ENCODE measurements at regions not wholly inside any gene's neighbourhood (a gene's known extent, or its start where the extent isn't known, plus 50 kb on each side); places are given as distances from the start of the nearest gene placed in this dataset.

DNA sequence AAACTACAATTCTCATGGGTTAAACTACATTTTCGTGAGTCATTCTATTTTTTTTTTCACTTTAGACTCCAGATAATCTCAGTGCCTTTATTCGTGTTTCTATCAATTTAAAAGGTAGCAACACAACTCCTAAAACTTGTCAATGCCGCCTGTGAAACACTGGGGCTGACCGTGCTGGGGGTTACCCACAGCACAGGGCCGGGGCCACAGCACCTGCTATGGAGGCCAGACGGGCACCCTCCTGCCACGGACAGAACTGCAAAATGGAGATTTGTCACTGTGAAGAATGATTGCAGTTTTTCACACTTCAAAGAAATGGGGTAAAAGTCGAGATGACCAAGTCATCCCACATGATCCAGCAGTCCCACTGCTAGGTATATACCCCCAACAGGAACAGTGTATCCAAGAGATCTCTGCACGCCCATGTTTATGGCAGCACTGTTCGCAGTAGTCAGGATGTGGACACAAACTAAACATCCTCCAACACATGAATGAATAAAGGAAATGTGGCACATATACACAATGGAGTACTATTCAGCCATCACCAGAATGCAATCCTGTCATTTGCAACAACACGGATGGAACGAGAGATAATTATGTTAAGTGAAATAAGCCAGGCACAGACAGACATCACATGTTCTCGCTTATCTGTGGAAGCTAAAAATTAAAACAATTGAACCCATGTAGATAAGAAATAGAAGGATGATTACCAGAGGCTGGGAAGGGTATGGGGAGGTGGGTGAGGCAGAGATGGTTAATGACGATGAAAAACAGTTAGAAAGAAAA lies 290.1 kb downstream of the SMOC2 start:
- Histone ChIP-seq H2BK15ac (ENCODE audit: low read length) (no peak overlapping the region), H3K79me1 (ENCODE audit: low read depth, low read length) (no peaks in the 10 kb centered on the region), H3K23ac (ENCODE audit: low read depth, low read length, poor library complexity) (no peak overlapping the region), H4K8ac (ENCODE audit: low read depth, low read length) (no peak overlapping the region), H3K18ac (ENCODE audit: low read length) (no peak overlapping the region), H3K4ac (ENCODE audit: low read length) (no peak overlapping the region), H2AK5ac (ENCODE audit: low read depth, low read length) (no peak overlapping the region), H2BK5ac (ENCODE audit: low read length) (no peak overlapping the region), H3K9ac (ENCODE audit: low read depth, low read length, poor library complexity) (no peak overlapping the region), H3K27ac (replicated peaks; ENCODE audit: low read length) (no peak overlapping the region), H4K91ac (ENCODE audit: low read depth, low read length, poor library complexity) (no peak overlapping the region), H2BK120ac (ENCODE audit: low read depth, low read length) (no peak overlapping the region), H3K4me2 (ENCODE audit: insufficient read depth, low read length, poor library complexity, severe bottlenecking) (no peak overlapping the region), H3K36me3 (replicated peaks in 1 of 2; ENCODE audit: control insufficient read depth in 2 of 2, insufficient read depth in 2 of 2, low read length in 2 of 2) (no peaks in the 10 kb centered on the region), H3K9me3 (replicated peaks in 1 of 2; ENCODE audit: control insufficient read depth in 2 of 2, insufficient read depth in 1 of 2, low read depth in 1 of 2, low read length in 2 of 2) (no peaks in the 10 kb centered on the region), H3K4me1 (ENCODE audit: control insufficient read depth in 2 of 2, insufficient read depth in 1 of 2, low read depth in 1 of 2, low read length in 2 of 2) (no peaks in the 10 kb centered on the region), H3K14ac (ENCODE audit: low read length) (no peak overlapping the region), H2AFZ (ENCODE audit: low read length) (no peak overlapping the region), H3K27me3 (ENCODE audit: control insufficient read depth in 3 of 3, insufficient read depth in 3 of 3, low read depth in 1 of 3, low read length in 3 of 3) (no peaks in the 10 kb centered on the region), H2BK12ac (ENCODE audit: low read length) (no peak overlapping the region), H3K4me3 (ENCODE audit: low read length in 2 of 2) (no peak overlapping the region)
- no peak for DNase-seq (ENCODE audit: low spot score)
- WGBS, 2 donors (ENCODE audit: extremely low coverage in 2 of 2, insufficient read length in 2 of 2, insufficient replicate concordance in 1 of 2) = no CpG with 5 or more reads among the region's 14 CpGs

DNA sequence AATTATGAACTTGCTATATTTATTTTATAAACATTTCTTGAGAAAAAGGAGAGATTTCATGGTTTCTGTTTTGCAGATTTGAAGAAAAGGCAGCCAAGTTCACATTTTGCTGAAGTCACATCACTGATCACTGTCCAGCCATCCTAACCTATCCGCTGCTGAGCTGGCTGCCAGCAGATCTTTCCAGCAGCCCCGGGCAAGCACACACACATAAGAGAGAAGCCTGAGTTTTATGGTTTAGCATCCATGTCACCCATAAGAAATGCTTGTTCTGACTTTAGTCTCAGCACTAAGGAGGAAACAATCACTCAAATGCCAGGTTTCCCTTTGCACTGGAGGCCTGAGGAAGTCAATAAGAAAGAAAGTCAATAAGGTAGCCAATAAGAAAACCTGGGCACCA lies 287.1 kb downstream of the SMOC2 start:
- no CpG with 5 or more reads among the region's 2 CpGs for WGBS, 2 donors (ENCODE audit: extremely low coverage in 2 of 2, insufficient read length in 2 of 2, insufficient replicate concordance in 1 of 2)

GRCh38 chr6:168726312-168726856 lies 285.4 kb downstream of the SMOC2 start:
- Histone ChIP-seq H3K27ac (replicated peaks; ENCODE audit: low read length) (no peak overlapping the region), H3K23ac (ENCODE audit: low read depth, low read length, poor library complexity) (no peak overlapping the region), H3K4me1 (ENCODE audit: control insufficient read depth in 2 of 2, insufficient read depth in 1 of 2, low read depth in 1 of 2, low read length in 2 of 2) (no peaks in the 10 kb centered on the region), H3K9ac (ENCODE audit: low read depth, low read length, poor library complexity) (no peak overlapping the region), H3K4me3 (ENCODE audit: low read length in 2 of 2) (no peak overlapping the region), H2AK5ac (ENCODE audit: low read depth, low read length) (peak overlapping the region; percentile 22), H4K91ac (ENCODE audit: low read depth, low read length, poor library complexity) (no peak overlapping the region), H3K27me3 (ENCODE audit: control insufficient read depth in 3 of 3, insufficient read depth in 3 of 3, low read depth in 1 of 3, low read length in 3 of 3) (no peaks in the 10 kb centered on the region), H4K8ac (ENCODE audit: low read depth, low read length) (no peak overlapping the region), H3K9me3 (replicated peaks in 1 of 2; ENCODE audit: control insufficient read depth in 2 of 2, insufficient read depth in 1 of 2, low read depth in 1 of 2, low read length in 2 of 2) (peaks cover 5 to 20% of the 10 kb centered on the region in 2 donors), H2AFZ (ENCODE audit: low read length) (no peak overlapping the region), H3K18ac (ENCODE audit: low read length) (no peak overlapping the region), H2BK15ac (ENCODE audit: low read length) (no peak overlapping the region), H2BK120ac (ENCODE audit: low read depth, low read length) (no peak overlapping the region), H2BK12ac (ENCODE audit: low read length) (no peak overlapping the region), H3K14ac (ENCODE audit: low read length) (no peak overlapping the region), H3K4ac (ENCODE audit: low read length) (no peak overlapping the region), H3K4me2 (ENCODE audit: insufficient read depth, low read length, poor library complexity, severe bottlenecking) (no peak overlapping the region), H3K79me1 (ENCODE audit: low read depth, low read length) (no peaks in the 10 kb centered on the region), H2BK5ac (ENCODE audit: low read length) (no peak overlapping the region), H3K36me3 (replicated peaks in 1 of 2; ENCODE audit: control insufficient read depth in 2 of 2, insufficient read depth in 2 of 2, low read length in 2 of 2) (no peaks in the 10 kb centered on the region)
- no peak for DNase-seq (ENCODE audit: low spot score)
- no CpG with 5 or more reads among the region's 12 CpGs for WGBS, 2 donors (ENCODE audit: extremely low coverage in 2 of 2, insufficient read length in 2 of 2, insufficient replicate concordance in 1 of 2)

More for the DNA sequence above, 287.1 kb downstream of the SMOC2 start:
- Histone ChIP-seq H4K91ac (ENCODE audit: low read depth, low read length, poor library complexity) (no peak overlapping the region), H3K9me3 (replicated peaks in 1 of 2; ENCODE audit: control insufficient read depth in 2 of 2, insufficient read depth in 1 of 2, low read depth in 1 of 2, low read length in 2 of 2) (peaks cover 5 to 20% of the 10 kb centered on the region in 2 donors), H4K8ac (ENCODE audit: low read depth, low read length) (no peak overlapping the region), H3K9ac (ENCODE audit: low read depth, low read length, poor library complexity) (no peak overlapping the region), H2BK12ac (ENCODE audit: low read length) (no peak overlapping the region), H2AK5ac (ENCODE audit: low read depth, low read length) (no peak overlapping the region), H2BK5ac (ENCODE audit: low read length) (no peak overlapping the region), H3K27me3 (ENCODE audit: control insufficient read depth in 3 of 3, insufficient read depth in 3 of 3, low read depth in 1 of 3, low read length in 3 of 3) (no peaks in the 10 kb centered on the region), H3K23ac (ENCODE audit: low read depth, low read length, poor library complexity) (no peak overlapping the region), H3K18ac (ENCODE audit: low read length) (no peak overlapping the region), H2BK120ac (ENCODE audit: low read depth, low read length) (no peak overlapping the region), H3K27ac (replicated peaks; ENCODE audit: low read length) (no peak overlapping the region), H3K4me2 (ENCODE audit: insufficient read depth, low read length, poor library complexity, severe bottlenecking) (no peak overlapping the region), H3K4ac (ENCODE audit: low read length) (no peak overlapping the region), H3K4me1 (ENCODE audit: control insufficient read depth in 2 of 2, insufficient read depth in 1 of 2, low read depth in 1 of 2, low read length in 2 of 2) (no peaks in the 10 kb centered on the region), H2AFZ (ENCODE audit: low read length) (no peak overlapping the region), H3K36me3 (replicated peaks in 1 of 2; ENCODE audit: control insufficient read depth in 2 of 2, insufficient read depth in 2 of 2, low read length in 2 of 2) (no peaks in the 10 kb centered on the region), H3K79me1 (ENCODE audit: low read depth, low read length) (no peaks in the 10 kb centered on the region), H2BK15ac (ENCODE audit: low read length) (no peak overlapping the region), H3K4me3 (ENCODE audit: low read length in 2 of 2) (no peak overlapping the region), H3K14ac (ENCODE audit: low read length) (no peak overlapping the region)
- DNase-seq (ENCODE audit: low spot score) = no peak

- H3K4me1 ChIP-seq (ENCODE audit: control insufficient read depth in 2 of 2, insufficient read depth in 1 of 2, low read depth in 1 of 2, low read length in 2 of 2) = no peaks in the 10 kb centered on the region
- peak overlapping the region; percentile 62 for H3K18ac ChIP-seq (ENCODE audit: low read length)
- no peak overlapping the region for H2BK12ac ChIP-seq (ENCODE audit: low read length)
- H3K9me3 ChIP-seq (replicated peaks in 1 of 2; ENCODE audit: control insufficient read depth in 2 of 2, insufficient read depth in 1 of 2, low read depth in 1 of 2, low read length in 2 of 2) = peaks cover 5 to 20% of the 10 kb centered on the region in 2 donors
- H2AFZ ChIP-seq (ENCODE audit: low read length) = no peak overlapping the region
- H3K27ac ChIP-seq (replicated peaks; ENCODE audit: low read length) = no peak overlapping the region
- H3K14ac ChIP-seq (ENCODE audit: low read length) = no peak overlapping the region
- H3K36me3 ChIP-seq (replicated peaks in 1 of 2; ENCODE audit: control insufficient read depth in 2 of 2, insufficient read depth in 2 of 2, low read length in 2 of 2) = no peaks in the 10 kb centered on the region
- no peak overlapping the region for H3K23ac ChIP-seq (ENCODE audit: low read depth, low read length, poor library complexity)
- no peaks in the 10 kb centered on the region for H3K27me3 ChIP-seq (ENCODE audit: control insufficient read depth in 3 of 3, insufficient read depth in 3 of 3, low read depth in 1 of 3, low read length in 3 of 3)
- H3K79me1 ChIP-seq (ENCODE audit: low read depth, low read length) = no peaks in the 10 kb centered on the region
- DNase-seq (ENCODE audit: low spot score) = no peak
- H3K4ac ChIP-seq (ENCODE audit: low read length) = no peak overlapping the region
- H3K9ac ChIP-seq (ENCODE audit: low read depth, low read length, poor library complexity) = no peak overlapping the region
- no peak overlapping the region for H2BK120ac ChIP-seq (ENCODE audit: low read depth, low read length)
- no peak overlapping the region for H2BK15ac ChIP-seq (ENCODE audit: low read length)
- no peak overlapping the region for H2BK5ac ChIP-seq (ENCODE audit: low read length)
- no peak overlapping the region for H4K91ac ChIP-seq (ENCODE audit: low read depth, low read length, poor library complexity)
- 100% methylated on average over 1 of the region's 12 CpGs; no CpG with 5 or more reads in 1 of the 2 donors for WGBS, 2 donors (ENCODE audit: extremely low coverage in 2 of 2, insufficient read length in 2 of 2, insufficient replicate concordance in 1 of 2)
- H3K4me2 ChIP-seq (ENCODE audit: insufficient read depth, low read length, poor library complexity, severe bottlenecking) = no peak overlapping the region
- H4K8ac ChIP-seq (ENCODE audit: low read depth, low read length) = no peak overlapping the region
- no peak overlapping the region for H2AK5ac ChIP-seq (ENCODE audit: low read depth, low read length)
- H3K4me3 ChIP-seq (ENCODE audit: low read length in 2 of 2) = no peak overlapping the region
Measured at GRCh38 chr6:168725802-168726201, 284.8 kb downstream of the SMOC2 start.

All from neuronal stem cell (in vitro differentiated cells).